ENCODE measurements at regions not wholly inside any gene's neighbourhood (a gene's known extent, or its start where the extent isn't known, plus 50 kb on each side); places are given as distances from the start of the nearest gene placed in this dataset.
A peak's percentile ranks its signal among the peaks of the same experiment; 100 is the strongest.

GRCh38 chr6:16914184-16914583 lies 152.9 kb upstream of the ATXN1 start:
- no peak overlapping the region for H3K4me3 ChIP-seq (ENCODE audit: control insufficient read depth in 1 of 2, extremely low read depth in 1 of 2, low read length in 1 of 2)
- H3K9me3 Mint-ChIP-seq, result peaks cover 5 to 21% (median 16%) of the 10 kb centered on the region in 3 donors
- peaks cover 0 to 5% of the 10 kb centered on the region in 2 experiments for H3K27me3 ChIP-seq (replicated peaks in 1 of 2; ENCODE audit: control insufficient read depth in 2 of 2, extremely low read depth in 1 of 2, insufficient read depth in 2 of 2, low read length in 1 of 2)
- CTCF ChIA-PET, result no interaction called here
- no peak for ATAC-seq (replicated peaks in 1 of 4)
- 100% methylated on average over 1 of the region's 3 CpGs for WGBS (ENCODE audit: insufficient coverage)
- POLR2A ChIA-PET, result no interaction called here
- no peak overlapping the region for H3K4me3 Mint-ChIP-seq
- H3K4me1 Mint-ChIP-seq, result no peaks in the 10 kb centered on the region
- H3K36me3 Mint-ChIP-seq, result no peaks in the 10 kb centered on the region
- H3K27ac ChIP-seq (ENCODE audit: low read length), result no peak overlapping the region
- no peaks in the 10 kb centered on the region for H3K4me1 ChIP-seq (ENCODE audit: control insufficient read depth in 1 of 2, extremely low read depth in 1 of 2, insufficient read depth in 2 of 2, low read length in 2 of 2)
- DNase-seq, result no peak
- H3K36me3 ChIP-seq (ENCODE audit: control insufficient read depth in 2 of 2, extremely low read depth in 1 of 2, insufficient read depth in 1 of 2, low read length in 1 of 2), result no peaks in the 10 kb centered on the region
- H3K27ac Mint-ChIP-seq, result no peak overlapping the region
- H3K9me3 ChIP-seq, result no peaks in the 10 kb centered on the region
- H3K27me3 Mint-ChIP-seq, result peaks cover 6 to 8% of the 10 kb centered on the region in 2 donors

- POLR2A ChIA-PET, result no interaction called here
- H3K36me3 Mint-ChIP-seq, result no peaks in the 10 kb centered on the region
- H3K27me3 Mint-ChIP-seq, result peaks cover 4% of the 10 kb centered on the region in 2 donors
- ATAC-seq (replicated peaks in 1 of 4) (no peak), DNase-seq (no peak)
- no peaks in the 10 kb centered on the region for H3K4me1 Mint-ChIP-seq
- Histone ChIP-seq H3K9me3 (no peaks in the 10 kb centered on the region), H3K36me3 (ENCODE audit: control insufficient read depth in 2 of 2, extremely low read depth in 1 of 2, insufficient read depth in 1 of 2, low read length in 1 of 2) (no peaks in the 10 kb centered on the region), H3K27me3 (replicated peaks in 1 of 2; ENCODE audit: control insufficient read depth in 2 of 2, extremely low read depth in 1 of 2, insufficient read depth in 2 of 2, low read length in 1 of 2) (peaks cover 0 to 5% of the 10 kb centered on the region in 2 experiments), H3K4me1 (ENCODE audit: control insufficient read depth in 1 of 2, extremely low read depth in 1 of 2, insufficient read depth in 2 of 2, low read length in 2 of 2) (no peaks in the 10 kb centered on the region), H3K27ac (ENCODE audit: low read length) (no peak overlapping the region), H3K4me3 (ENCODE audit: control insufficient read depth in 1 of 2, extremely low read depth in 1 of 2, low read length in 1 of 2) (no peak overlapping the region)
- no peak overlapping the region for H3K4me3 Mint-ChIP-seq
- peaks cover 5 to 21% (median 16%) of the 10 kb centered on the region in 3 donors for H3K9me3 Mint-ChIP-seq
- CTCF ChIA-PET, result no interaction called here
- no peak overlapping the region for H3K27ac Mint-ChIP-seq
Measured at GRCh38 chr6:16912756-16913155, 151.5 kb upstream of the ATXN1 start.

- Mint-ChIP-seq H3K36me3 (no peaks in the 10 kb centered on the region), H3K9me3 (peaks cover 5 to 21% (median 16%) of the 10 kb centered on the region in 3 donors), H3K4me1 (no peaks in the 10 kb centered on the region), H3K27me3 (peaks cover 12% of the 10 kb centered on the region in 2 donors), H3K4me3 (no peak overlapping the region), H3K27ac (no peak overlapping the region)
- WGBS (ENCODE audit: insufficient coverage), result 100% methylated on average over 1 of the region's 3 CpGs
- DNase-seq (no peak), ATAC-seq (replicated peaks in 1 of 4) (no peak)
- no peaks in the 10 kb centered on the region for H3K4me1 ChIP-seq (ENCODE audit: control insufficient read depth in 1 of 2, extremely low read depth in 1 of 2, insufficient read depth in 2 of 2, low read length in 2 of 2)
- no peak overlapping the region for H3K27ac ChIP-seq (ENCODE audit: low read length)
- peaks cover 0 to 5% of the 10 kb centered on the region in 2 experiments for H3K27me3 ChIP-seq (replicated peaks in 1 of 2; ENCODE audit: control insufficient read depth in 2 of 2, extremely low read depth in 1 of 2, insufficient read depth in 2 of 2, low read length in 1 of 2)
- H3K4me3 ChIP-seq (ENCODE audit: control insufficient read depth in 1 of 2, extremely low read depth in 1 of 2, low read length in 1 of 2), result no peak overlapping the region
- ChIA-PET CTCF (no interaction called here), POLR2A (no interaction called here)
- no peaks in the 10 kb centered on the region for H3K36me3 ChIP-seq (ENCODE audit: control insufficient read depth in 2 of 2, extremely low read depth in 1 of 2, insufficient read depth in 1 of 2, low read length in 1 of 2)
- no peaks in the 10 kb centered on the region for H3K9me3 ChIP-seq
Measured at GRCh38 chr6:16911088-16911487, 149.8 kb upstream of the ATXN1 start.

DNA sequence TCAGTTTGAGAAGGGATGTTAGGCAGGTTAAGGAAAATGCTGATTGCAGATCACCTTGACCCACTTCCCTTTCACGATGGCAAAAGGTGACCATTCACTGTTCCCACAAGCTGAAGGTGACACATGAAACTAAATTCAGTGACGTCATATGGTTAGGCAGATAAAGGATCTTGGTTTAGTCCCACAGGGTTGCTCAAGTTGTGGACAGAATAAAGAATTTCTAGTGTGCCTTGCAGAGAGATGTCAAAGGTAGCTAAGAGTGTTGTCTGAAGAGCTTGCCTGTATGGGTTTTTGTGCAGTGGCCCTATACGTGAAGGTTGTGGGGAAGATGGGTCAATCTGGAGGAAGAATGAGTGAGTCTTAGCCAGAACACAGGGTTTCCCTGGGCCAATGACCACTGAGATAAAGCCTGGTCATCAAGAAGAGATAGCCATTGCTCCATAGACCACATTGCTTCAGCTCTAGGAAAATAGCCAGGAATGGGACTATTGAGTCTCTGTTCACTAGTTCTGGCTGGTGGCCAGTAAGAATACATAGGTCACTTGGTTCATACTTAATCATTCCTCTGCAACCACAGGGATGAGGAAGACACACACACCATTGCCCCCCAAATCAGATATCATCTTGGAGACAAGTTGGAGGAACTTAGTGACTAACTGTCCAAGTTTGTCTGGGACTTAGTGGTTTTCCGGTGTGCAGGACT lies 148.5 kb upstream of the ATXN1 start:
- peaks cover 5 to 21% (median 16%) of the 10 kb centered on the region in 3 donors for H3K9me3 Mint-ChIP-seq
- no peaks in the 10 kb centered on the region for H3K4me1 ChIP-seq (ENCODE audit: control insufficient read depth in 1 of 2, extremely low read depth in 1 of 2, insufficient read depth in 2 of 2, low read length in 2 of 2)
- no peaks in the 10 kb centered on the region for H3K9me3 ChIP-seq
- H3K4me3 Mint-ChIP-seq, result no peak overlapping the region
- ATAC-seq (replicated peaks in 1 of 4), result no peak
- no peaks in the 10 kb centered on the region for H3K36me3 ChIP-seq (ENCODE audit: control insufficient read depth in 2 of 2, extremely low read depth in 1 of 2, insufficient read depth in 1 of 2, low read length in 1 of 2)
- H3K27ac Mint-ChIP-seq, result no peak overlapping the region
- no peaks in the 10 kb centered on the region for H3K36me3 Mint-ChIP-seq
- POLR2A ChIA-PET, result no interaction called here
- 62% methylated on average over 2 of the region's 4 CpGs for WGBS (ENCODE audit: insufficient coverage)
- H3K27me3 Mint-ChIP-seq, result peaks cover 16 to 17% of the 10 kb centered on the region in 2 donors
- H3K4me1 Mint-ChIP-seq, result no peaks in the 10 kb centered on the region
- H3K27ac ChIP-seq (ENCODE audit: low read length), result no peak overlapping the region
- peak in 1 of 35 experiments; percentile 1 for DNase-seq
- no peaks in the 10 kb centered on the region for H3K27me3 ChIP-seq (replicated peaks in 1 of 2; ENCODE audit: control insufficient read depth in 2 of 2, extremely low read depth in 1 of 2, insufficient read depth in 2 of 2, low read length in 1 of 2)
- CTCF ChIA-PET, result no interaction called here
- H3K4me3 ChIP-seq (ENCODE audit: control insufficient read depth in 1 of 2, extremely low read depth in 1 of 2, low read length in 1 of 2), result no peak overlapping the region

- no peaks in the 10 kb centered on the region for H3K4me1 ChIP-seq (ENCODE audit: control insufficient read depth in 1 of 2, extremely low read depth in 1 of 2, insufficient read depth in 2 of 2, low read length in 2 of 2)
Measured at GRCh38 chr6:16907991-16908390, 146.7 kb upstream of the ATXN1 start.

DNA sequence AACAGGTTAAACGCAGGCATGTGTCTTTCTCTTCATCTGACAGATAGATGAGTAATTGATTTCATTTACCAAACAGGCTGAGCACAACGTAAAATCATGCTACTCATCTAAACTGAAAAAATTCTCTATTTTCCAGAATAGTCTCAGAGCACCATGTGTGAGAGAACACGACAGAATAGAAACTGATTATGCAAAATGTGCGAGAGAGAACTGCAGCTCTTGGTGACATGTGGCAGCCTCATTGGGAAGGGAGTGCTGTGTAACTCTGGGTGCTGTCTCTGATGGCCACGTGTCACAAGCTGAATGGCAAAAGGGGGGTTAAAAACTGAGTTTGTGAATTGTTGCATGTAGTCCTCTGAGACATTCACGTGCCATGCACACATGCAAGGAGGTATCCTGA lies 143.7 kb upstream of the ATXN1 start:
- no peaks in the 10 kb centered on the region for H3K9me3 Mint-ChIP-seq
- Histone ChIP-seq H3K27me3 (replicated peaks in 1 of 2; ENCODE audit: control insufficient read depth in 2 of 2, extremely low read depth in 1 of 2, insufficient read depth in 2 of 2, low read length in 1 of 2) (no peaks in the 10 kb centered on the region), H3K36me3 (ENCODE audit: control insufficient read depth in 2 of 2, extremely low read depth in 1 of 2, insufficient read depth in 1 of 2, low read length in 1 of 2) (no peaks in the 10 kb centered on the region), H3K9me3 (no peaks in the 10 kb centered on the region), H3K4me1 (ENCODE audit: control insufficient read depth in 1 of 2, extremely low read depth in 1 of 2, insufficient read depth in 2 of 2, low read length in 2 of 2) (no peaks in the 10 kb centered on the region), H3K4me3 (ENCODE audit: control insufficient read depth in 1 of 2, extremely low read depth in 1 of 2, low read length in 1 of 2) (no peak overlapping the region), H3K27ac (ENCODE audit: low read length) (no peak overlapping the region)
- CTCF ChIA-PET, result interaction anchor here in 1 of 2 donors (0.7 kb wide), 1 partner anchor 658 kb away, joined by 8 read pairs; no protein-coding TSS in a partner anchor
- no peak overlapping the region for H3K27ac Mint-ChIP-seq
- DNase-seq (no peak), ATAC-seq (replicated peaks in 1 of 4) (no peak)
- WGBS (ENCODE audit: insufficient coverage), result 71% methylated on average over 2 of the region's 6 CpGs
- H3K36me3 Mint-ChIP-seq, result no peaks in the 10 kb centered on the region
- H3K4me1 Mint-ChIP-seq, result no peaks in the 10 kb centered on the region
- peaks cover 33 to 45% of the 10 kb centered on the region in 2 donors for H3K27me3 Mint-ChIP-seq
- POLR2A ChIA-PET, result interaction anchor here in 1 of 2 donors (0.6 kb wide), 1 partner anchor 196 kb away, joined by 6 read pairs; no protein-coding TSS in a partner anchor
- no peak overlapping the region for H3K4me3 Mint-ChIP-seq

More at GRCh38 chr6:16907991-16908390, 146.7 kb upstream of the ATXN1 start:
- POLR2A ChIA-PET, result no interaction called here
- CTCF ChIA-PET, result no interaction called here
- no peak overlapping the region for H3K4me3 ChIP-seq (ENCODE audit: control insufficient read depth in 1 of 2, extremely low read depth in 1 of 2, low read length in 1 of 2)
- Mint-ChIP-seq H3K27ac (no peak overlapping the region), H3K36me3 (no peaks in the 10 kb centered on the region), H3K9me3 (peaks cover 5 to 10% (median 7%) of the 10 kb centered on the region in 3 donors), H3K27me3 (peaks cover 30 to 31% of the 10 kb centered on the region in 2 donors), H3K4me3 (no peak overlapping the region), H3K4me1 (no peaks in the 10 kb centered on the region)
- no peaks in the 10 kb centered on the region for H3K27me3 ChIP-seq (replicated peaks in 1 of 2; ENCODE audit: control insufficient read depth in 2 of 2, extremely low read depth in 1 of 2, insufficient read depth in 2 of 2, low read length in 1 of 2)
- no peaks in the 10 kb centered on the region for H3K36me3 ChIP-seq (ENCODE audit: control insufficient read depth in 2 of 2, extremely low read depth in 1 of 2, insufficient read depth in 1 of 2, low read length in 1 of 2)
- H3K9me3 ChIP-seq, result no peaks in the 10 kb centered on the region
- no peak overlapping the region for H3K27ac ChIP-seq (ENCODE audit: low read length)
- DNase-seq (no peak), ATAC-seq (replicated peaks in 1 of 4) (no peak)
- no CpG with 5 or more reads among the region's 1 CpG for WGBS (ENCODE audit: insufficient coverage)
